ENCODE measurements at regions not wholly inside any gene's neighbourhood (a gene's known extent, or its start where the extent isn't known, plus 50 kb on each side); places are given as distances from the start of the nearest gene placed in this dataset.

DNA sequence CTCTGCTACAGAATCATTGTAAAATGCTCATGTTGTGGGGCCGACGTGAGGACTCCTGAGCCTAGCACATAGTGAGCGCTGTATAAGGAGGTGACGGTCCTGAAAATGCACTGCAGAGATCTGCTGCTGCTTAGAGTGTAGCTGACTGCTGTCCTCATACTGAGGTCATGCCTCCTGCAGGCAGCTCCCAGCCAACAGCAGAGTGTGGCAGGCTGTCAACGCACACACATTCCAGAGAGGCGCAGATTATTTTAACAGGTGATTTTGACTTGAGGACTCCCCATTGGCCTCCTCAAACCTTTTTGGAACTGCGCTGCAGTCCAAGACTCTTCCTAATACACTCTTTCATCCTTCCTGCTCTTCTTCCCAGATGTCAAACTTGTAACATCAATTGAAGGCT, 119.8 kb upstream of the KCNJ6 start:
- H3K36me3 Mint-ChIP-seq (ENCODE audit: low read depth), result no peaks in the 10 kb centered on the region
- H3K9me3 Mint-ChIP-seq, result peaks cover 4% of the 10 kb centered on the region
- H3K27me3 Mint-ChIP-seq (ENCODE audit: low read depth, poor library complexity), result peaks cover 3% of the 10 kb centered on the region
- H3K4me3 Mint-ChIP-seq, result no peak overlapping the region
- H3K27ac Mint-ChIP-seq, result no peak overlapping the region
- no peak for DNase-seq
- TF ChIP-seq, protein P1, sequence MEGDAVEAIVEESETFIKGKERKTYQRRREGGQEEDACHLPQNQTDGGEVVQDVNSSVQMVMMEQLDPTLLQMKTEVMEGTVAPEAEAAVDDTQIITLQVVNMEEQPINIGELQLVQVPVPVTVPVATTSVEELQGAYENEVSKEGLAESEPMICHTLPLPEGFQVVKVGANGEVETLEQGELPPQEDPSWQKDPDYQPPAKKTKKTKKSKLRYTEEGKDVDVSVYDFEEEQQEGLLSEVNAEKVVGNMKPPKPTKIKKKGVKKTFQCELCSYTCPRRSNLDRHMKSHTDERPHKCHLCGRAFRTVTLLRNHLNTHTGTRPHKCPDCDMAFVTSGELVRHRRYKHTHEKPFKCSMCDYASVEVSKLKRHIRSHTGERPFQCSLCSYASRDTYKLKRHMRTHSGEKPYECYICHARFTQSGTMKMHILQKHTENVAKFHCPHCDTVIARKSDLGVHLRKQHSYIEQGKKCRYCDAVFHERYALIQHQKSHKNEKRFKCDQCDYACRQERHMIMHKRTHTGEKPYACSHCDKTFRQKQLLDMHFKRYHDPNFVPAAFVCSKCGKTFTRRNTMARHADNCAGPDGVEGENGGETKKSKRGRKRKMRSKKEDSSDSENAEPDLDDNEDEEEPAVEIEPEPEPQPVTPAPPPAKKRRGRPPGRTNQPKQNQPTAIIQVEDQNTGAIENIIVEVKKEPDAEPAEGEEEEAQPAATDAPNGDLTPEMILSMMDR (IDR thresholded peaks at IDR 0.05), result no peak
- peaks cover 26% of the 10 kb centered on the region for H3K4me1 Mint-ChIP-seq

DNA sequence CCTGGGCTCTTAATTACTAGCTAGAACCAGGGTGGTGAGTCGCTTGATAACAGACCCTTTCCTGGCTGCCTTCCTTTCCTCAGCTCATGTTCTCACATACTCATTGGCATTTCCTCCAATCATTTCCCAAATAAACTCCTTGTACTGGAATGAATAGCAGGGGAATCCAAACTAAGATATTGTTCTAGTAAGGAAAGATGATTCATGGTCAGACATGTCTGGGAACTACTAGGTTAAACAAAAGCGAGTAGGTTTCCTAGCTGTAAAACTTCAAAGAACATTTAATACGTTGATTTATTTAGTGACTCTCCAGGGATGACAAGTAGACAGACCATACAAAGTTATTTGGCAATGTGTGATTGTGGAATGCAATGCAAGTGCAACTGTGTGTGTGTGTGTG, 121.2 kb upstream of the KCNJ6 start:
- peaks cover 4% of the 10 kb centered on the region for H3K9me3 Mint-ChIP-seq
- H3K36me3 Mint-ChIP-seq (ENCODE audit: low read depth), result no peaks in the 10 kb centered on the region
- peaks cover 36% of the 10 kb centered on the region for H3K4me1 Mint-ChIP-seq
- H3K27me3 Mint-ChIP-seq (ENCODE audit: low read depth, poor library complexity), result peaks cover 3% of the 10 kb centered on the region
- H3K27ac Mint-ChIP-seq, result no peak overlapping the region
- DNase-seq, result no peak
- H3K4me3 Mint-ChIP-seq, result no peak overlapping the region
- TF ChIP-seq, protein P1 (IDR thresholded peaks at IDR 0.05), result no peak

DNA sequence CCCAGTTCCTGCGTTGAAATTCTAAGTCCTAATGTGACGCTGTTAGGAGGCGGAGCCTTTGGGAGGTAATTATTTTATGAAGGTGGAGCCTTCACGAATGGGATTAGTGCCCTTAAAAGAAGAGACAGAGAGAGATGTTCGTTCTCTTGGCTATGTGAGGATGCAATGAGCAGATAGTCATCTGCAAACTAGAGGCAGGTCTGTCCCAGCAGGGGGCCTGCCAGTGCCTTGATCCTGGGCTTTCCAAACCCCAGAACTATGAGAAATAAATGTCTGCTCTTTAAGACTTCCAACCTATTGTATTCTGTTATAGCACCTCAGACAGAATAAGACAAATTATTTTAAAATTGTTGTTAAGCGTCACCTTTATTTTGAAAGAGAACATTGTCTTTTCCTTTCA, 123.1 kb upstream of the KCNJ6 start:
- no peak overlapping the region for H3K4me3 Mint-ChIP-seq
- DNase-seq, result no peak
- TF ChIP-seq, protein P1 (IDR thresholded peaks at IDR 0.05), result no peak
- no peaks in the 10 kb centered on the region for H3K27me3 Mint-ChIP-seq (ENCODE audit: low read depth, poor library complexity)
- H3K27ac Mint-ChIP-seq, result no peak overlapping the region
- H3K36me3 Mint-ChIP-seq (ENCODE audit: low read depth), result no peaks in the 10 kb centered on the region
- H3K9me3 Mint-ChIP-seq, result peaks cover 4% of the 10 kb centered on the region
- H3K4me1 Mint-ChIP-seq, result peaks cover 36% of the 10 kb centered on the region

DNA sequence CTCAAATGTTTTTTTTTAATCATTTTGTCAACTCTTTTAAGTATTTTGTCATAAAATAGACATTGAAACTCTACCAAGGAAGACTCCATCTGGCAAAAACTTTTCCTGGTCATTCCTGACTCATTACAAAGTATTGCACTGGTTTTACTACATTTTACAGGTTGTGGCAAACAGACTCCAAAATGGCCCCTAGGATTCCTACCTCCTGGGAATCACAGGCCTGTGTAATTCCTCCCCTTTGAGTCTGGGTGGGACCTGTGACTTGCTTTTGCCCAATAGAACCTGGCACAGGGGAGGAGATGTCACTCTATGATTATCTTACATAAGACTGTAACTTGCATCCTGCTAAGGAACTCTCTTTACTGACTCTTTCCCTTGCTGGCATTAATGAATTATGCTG, 123.6 kb upstream of the KCNJ6 start:
- TF ChIP-seq, protein P1 (IDR thresholded peaks at IDR 0.05), result no peak
- H3K27me3 Mint-ChIP-seq (ENCODE audit: low read depth, poor library complexity), result no peaks in the 10 kb centered on the region
- peaks cover 36% of the 10 kb centered on the region for H3K4me1 Mint-ChIP-seq
- H3K9me3 Mint-ChIP-seq, result peaks cover 4% of the 10 kb centered on the region
- no peak overlapping the region for H3K4me3 Mint-ChIP-seq
- no peak overlapping the region for H3K27ac Mint-ChIP-seq
- no peaks in the 10 kb centered on the region for H3K36me3 Mint-ChIP-seq (ENCODE audit: low read depth)
- DNase-seq, result no peak

DNA sequence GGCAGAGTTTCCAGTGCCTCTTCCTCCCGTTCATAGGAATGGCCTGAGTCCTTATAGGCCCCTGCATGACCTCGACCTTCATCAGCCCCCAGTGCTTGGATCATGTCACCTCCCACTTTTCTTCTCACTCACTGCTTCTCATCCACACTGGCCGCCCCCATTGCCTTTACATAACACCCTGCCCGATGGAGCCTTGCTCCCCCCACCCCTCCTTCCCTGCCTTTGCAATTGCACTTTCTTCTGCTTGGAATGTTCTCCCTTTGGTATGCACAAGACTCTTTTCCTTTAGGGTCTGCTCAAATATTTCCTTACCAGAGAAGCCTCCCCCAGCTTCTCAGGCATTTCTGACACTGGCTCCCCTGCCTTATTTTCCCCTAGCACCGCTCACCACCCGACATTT, 125.2 kb upstream of the KCNJ6 start:
- Mint-ChIP-seq H3K27me3 (ENCODE audit: low read depth, poor library complexity) (no peaks in the 10 kb centered on the region), H3K4me3 (no peak overlapping the region), H3K27ac (no peak overlapping the region), H3K9me3 (peaks cover under 1% of the 10 kb centered on the region), H3K4me1 (peaks cover 36% of the 10 kb centered on the region), H3K36me3 (ENCODE audit: low read depth) (no peaks in the 10 kb centered on the region)
- no peak for DNase-seq
- TF ChIP-seq, protein P1 (IDR thresholded peaks at IDR 0.05), result no peak

DNA sequence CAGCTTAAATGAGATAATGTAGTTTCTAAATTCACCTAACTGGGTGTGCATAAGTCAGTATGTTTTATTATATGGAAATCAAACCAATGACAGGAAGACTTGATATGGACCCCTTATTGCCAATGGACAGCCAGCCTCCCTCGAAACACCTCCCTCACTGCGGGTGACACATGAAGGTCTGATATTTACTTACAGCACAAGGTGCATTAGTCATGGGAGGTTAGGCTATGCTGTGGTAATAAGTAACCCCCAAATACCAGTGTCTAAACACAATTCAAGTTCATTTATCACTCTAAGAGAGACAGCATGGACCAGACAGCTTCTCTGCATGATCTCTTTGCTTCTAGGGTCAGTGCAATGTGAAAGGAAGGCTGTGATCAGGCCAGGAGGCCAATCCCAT, 126.0 kb upstream of the KCNJ6 start:
- TF ChIP-seq, protein P1 (IDR thresholded peaks at IDR 0.05), result no peak
- Mint-ChIP-seq H3K4me1 (peaks cover 35% of the 10 kb centered on the region), H3K27me3 (ENCODE audit: low read depth, poor library complexity) (no peaks in the 10 kb centered on the region), H3K4me3 (no peak overlapping the region), H3K27ac (no peak overlapping the region), H3K36me3 (ENCODE audit: low read depth) (no peaks in the 10 kb centered on the region), H3K9me3 (no peaks in the 10 kb centered on the region)
- no peak for DNase-seq

Measured in nephron progenitor cell (in vitro differentiated cells).